Smooth muscle cell of the brain vasculature (primary cell): ENCODE measurements at regions not wholly inside any gene's neighbourhood (a gene's known extent, or its start where the extent isn't known, plus 50 kb on each side); places are given as distances from the start of the nearest gene placed in this dataset.
A peak's percentile ranks its signal among the peaks of the same experiment; 100 is the strongest.
"Not testable (repeated sequence)": the region's sequence is repeated elsewhere in the genome, so short reads cannot be mapped to it uniquely, and the experiment has no call there.

Experiments used
- DNase-seq: peaks from one replicate; pipeline ENCODE4 v3.0.0-alpha.2; 2012; ENCODE audit warnings: low read depth, low spot score

DNA sequence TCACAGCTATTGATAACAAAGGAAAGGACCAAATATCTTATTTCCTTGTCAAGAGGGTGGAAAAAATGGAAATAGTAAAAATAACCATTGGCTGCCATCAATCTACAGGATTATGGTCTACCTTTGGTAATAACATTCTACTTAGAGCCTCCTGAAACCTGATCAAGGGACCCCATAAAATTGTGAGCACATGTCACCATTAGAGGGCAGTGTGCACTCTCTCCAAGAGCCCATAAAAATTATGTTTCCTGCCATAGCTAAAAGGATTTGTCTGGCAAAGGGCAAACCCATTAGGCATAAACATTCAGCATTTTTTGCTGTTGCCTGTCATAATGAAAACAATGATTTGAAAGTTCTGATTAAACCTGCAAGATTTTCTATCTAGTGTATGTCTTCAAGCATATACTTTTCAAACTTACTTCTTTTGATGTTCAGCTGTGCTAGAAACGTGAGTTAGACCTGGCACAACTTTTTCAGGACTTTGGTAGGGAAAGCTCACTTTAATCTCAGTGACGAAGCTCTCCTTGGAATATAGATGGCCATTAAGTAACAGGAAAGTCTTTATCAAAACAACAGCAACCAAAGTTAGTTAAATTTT is 120.7 kb upstream of the ZFP64 start:
- peak; percentile 15 for DNase-seq

DNA sequence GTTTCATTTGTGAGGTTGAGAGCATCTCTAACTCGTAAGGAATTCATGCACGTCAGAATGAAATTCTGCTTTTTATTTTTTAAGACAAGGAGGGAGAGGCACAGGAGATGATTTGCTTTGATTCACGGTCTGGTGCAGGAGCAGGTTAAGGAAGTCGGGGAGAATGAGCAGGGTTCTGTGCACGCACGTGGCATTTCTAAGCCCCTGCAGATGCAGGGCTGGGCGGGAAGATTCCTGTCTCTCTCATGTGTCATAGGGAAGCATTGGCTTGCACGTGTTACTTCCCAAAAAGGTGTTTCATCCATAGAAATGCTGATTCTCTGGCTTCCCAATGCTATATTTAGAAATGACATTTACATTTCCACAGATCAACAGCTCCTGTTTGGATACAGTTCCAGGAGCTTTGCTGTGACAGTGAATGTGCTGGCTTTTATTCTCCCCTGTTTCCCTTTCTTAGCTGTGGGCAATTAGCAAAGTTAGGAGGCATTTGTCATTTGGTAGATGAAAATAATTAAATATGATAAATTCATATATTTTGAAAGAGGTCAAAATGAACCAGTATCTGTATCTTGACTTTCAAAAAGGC is 119.7 kb upstream of the ZFP64 start:
- DNase-seq = no peak

DNA sequence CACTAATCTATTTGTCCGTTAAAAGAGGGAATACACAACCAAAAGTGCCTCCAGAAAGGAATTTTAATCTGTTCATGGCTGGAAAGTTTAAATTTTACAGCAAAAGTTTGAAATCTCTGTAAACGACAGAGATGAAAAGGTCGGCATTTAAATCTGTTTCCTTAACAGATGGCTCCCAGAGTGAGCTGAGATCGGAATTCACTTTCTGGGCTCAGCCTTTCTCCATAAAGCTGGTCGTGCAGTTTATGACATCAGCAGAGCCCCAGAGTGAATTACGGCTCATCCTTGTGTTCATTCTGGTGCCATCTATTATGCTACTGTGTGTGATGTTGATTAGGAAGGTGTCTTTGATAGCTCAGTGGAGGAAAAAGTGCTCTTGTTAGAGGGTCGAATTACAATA is 117.6 kb upstream of the ZFP64 start:
- DNase-seq = no peak

DNA sequence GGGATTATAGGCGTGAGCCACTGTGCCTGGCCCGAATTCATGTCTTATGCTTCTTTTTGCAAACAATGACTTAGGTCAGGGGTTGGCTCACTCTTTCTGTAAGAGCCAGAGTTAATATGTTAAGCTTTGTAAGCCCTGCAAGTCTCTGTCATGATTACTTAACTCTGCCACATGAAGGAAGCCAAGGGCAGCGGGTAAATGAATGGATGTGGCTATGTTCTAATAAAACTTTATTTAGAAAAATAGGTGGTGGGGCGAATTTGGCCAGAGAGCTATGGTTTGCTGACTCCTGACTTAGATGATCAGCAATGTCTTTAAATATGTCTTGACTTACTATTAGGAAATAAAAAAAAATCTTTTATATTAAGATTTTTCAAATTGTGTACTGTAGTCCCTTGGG is 114.9 kb upstream of the ZFP64 start:
- no peak for DNase-seq

DNA sequence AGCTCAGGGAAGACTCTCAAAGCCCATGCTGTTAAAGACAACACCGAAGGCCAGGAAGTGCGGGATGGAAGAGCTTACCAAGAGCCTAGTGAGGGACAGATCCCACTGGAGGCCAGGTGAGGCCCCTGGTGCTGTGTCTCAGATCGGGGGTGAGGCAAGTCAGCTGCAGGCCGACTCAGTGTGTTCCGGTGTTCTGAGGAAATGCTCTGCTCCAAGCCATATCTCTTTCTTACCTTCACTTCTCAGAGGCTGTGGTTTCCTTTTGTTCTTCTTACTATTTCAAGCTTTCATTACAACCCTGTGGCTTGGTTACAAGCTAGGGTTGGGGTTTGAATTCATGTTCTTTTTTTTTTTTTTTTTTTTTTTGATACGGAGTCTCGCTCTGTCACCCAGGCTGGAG is 114.3 kb upstream of the ZFP64 start:
- DNase-seq = no peak

DNA sequence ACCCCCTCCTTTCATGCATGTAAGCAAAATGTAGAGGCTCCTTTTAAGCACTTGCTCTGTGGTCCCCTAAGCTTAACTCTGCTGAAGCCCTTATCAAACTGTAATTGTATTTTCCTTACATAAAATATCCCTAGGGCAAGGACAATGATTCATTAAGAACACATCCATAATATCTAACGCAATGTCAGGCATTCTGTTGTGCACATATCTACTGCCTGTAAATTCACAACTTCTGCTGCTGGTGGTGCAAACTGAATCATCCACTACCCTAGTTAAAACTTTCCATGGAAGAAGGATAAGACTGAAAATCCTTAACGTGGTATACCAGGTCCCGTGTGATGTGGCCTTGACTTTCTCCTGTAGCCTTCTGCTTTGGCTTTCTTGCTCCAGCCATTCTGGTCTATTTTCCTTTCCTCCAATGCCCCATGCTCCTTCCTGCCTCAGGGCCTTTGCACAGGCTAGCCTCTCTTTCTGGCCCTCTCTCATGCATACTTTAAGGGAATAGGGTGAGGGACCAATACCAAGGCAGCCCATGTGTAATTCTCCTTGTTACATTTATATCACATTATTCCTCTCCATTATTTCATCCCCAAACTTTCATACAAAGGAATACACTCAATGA is 113.6 kb upstream of the ZFP64 start:
- DNase-seq = no peak

DNA sequence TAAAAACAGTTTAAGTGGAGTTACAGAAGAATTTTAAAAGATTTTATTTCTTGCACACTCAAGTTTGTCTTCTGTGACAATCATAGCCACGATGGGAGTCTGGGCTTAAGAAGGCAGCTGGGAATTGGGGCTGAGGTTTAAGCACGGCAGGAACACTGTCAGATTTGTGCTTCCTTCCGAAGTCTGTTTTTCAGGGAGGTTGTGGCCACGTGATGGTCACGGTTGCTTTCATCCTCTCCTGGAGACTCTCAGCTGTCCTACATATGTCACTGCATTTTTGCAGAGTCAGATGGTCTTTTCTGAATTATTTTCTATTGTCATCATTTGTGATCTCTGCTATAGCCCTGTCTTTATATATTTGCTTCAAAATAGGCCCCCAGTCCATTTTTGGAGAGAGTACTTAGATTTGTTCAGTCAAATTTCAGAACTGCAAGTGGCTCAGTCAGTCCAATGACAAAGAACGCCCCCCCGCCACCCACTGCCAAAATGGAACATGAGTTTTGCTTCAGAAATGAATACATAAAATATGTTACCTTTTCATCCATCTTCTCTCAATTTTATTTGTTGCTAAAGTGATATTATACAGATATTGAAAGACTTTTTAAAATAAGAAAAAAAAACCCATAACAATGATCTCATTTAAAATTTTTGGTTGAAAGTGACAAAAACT is 111.8 kb upstream of the ZFP64 start:
- DNase-seq = no peak

DNA sequence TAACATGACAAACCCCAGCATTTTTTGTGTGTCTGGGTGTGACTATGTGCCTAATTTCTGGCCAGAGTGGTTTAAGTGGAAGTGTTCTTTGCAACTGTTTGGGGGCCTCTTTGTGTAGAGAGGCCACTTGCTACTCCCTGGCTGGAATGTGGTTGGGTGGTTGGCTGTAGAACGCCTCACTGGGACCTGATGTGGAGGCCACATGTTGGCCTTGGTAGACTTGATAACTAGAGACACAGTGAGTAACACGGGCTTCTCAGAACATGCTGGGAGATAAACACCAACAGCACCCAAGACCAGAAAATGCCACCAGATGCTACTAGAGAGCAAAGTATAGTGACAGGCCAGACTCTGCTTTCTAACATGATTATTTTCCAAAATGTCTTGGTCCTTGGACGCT is 111.2 kb upstream of the ZFP64 start:
- DNase-seq = no peak

DNA sequence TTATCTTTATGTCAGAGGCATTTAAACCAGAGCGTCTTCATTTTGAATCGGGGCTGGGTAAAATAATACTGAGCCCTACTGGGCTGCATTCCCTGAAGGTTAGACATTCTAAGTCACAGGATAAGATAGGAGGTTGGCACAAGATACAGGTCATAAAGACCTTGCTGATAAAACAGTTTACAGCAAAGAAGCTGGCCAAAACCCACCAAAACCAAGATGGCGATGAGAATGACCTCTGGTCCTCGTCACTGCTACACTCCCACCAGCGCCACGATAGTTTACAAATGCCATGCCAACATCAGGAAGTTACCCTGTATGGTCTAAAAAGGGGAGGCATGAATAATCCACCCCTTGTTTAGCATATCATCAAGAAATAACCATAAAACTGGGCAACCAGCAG is 110.5 kb upstream of the ZFP64 start:
- not testable (repeated sequence) for DNase-seq

DNA sequence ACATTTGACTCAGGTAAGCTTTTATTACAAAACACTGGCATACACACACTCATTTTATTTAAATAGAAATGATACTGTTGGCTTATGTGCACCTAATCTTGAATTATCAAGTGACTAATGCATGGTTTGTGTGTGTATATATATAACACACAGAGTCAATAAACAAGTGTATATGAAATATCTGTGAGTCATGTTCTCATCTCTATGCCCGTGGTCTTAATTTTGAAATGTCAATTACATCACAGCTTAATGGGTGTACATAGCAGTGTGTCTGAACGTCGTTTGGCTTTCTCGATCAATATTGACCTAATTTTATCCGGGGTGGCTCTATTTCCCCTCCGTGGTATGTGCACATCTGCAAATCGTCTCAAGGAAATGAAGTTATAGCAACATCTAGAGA is 104.0 kb upstream of the ZFP64 start:
- DNase-seq = no peak

DNA sequence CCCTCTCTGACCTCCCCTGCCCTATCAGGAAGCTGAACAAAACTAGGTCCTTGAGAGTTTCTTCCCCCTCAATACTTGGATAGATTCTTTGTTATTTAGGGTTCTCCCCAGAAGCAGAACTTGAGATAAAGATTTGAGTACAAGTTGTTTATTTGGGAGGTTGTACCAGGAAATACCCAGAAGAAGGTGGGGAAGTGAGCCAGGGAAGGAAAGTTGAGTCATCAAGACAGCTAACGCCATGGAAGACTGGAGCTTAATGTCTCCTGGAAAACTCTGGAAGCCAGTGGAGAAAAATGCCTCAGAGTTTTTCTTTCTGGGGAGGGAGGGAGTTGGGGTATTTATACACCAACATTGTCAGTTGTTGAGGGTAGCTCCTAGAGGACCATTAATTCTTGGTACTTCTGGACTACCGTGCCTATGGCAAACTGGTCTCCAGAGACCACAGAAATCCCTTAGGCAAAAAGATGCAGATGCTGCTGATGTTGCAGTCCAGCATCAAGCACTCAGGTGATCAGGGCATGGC is 102.6 kb upstream of the ZFP64 start:
- DNase-seq = no peak

DNA sequence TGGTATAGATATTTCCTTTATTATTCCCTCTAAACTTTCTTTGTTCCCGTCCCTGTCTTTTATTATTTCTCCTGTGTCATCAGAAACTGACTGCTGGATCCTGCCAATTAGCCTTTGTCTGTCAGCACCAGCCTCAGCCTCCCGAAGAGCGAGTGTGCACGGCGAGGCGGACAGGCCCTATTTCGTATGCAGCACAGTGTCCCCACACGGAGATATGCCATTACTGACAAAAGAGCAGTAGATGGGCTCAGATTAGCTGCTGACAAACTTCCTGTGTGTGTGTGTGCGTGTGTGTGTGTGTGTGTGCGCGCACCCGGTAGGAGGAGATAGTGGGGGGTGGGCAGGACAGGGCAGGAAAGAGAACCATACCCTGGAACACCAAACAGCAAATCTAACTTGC is 99.5 kb upstream of the ZFP64 start:
- DNase-seq = no peak

DNA sequence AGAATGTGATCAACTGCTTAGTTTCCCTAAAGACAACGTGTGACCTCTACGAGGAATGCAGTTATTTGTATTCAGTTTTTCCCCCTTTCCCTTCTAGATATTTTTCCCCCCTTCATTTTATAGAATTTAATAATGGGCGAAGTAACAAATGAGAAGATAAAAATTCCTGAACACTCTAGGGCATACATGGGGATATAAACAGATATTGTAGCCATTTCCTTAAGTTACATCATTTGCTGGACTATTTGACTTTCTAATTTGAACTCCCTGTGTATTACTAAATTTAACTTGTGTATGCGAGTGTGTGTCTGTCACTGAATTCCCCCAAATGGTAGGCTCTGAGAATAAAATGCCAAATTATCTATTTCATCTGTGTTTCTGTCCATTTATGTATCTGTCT is 99.0 kb upstream of the ZFP64 start:
- no peak for DNase-seq

DNA sequence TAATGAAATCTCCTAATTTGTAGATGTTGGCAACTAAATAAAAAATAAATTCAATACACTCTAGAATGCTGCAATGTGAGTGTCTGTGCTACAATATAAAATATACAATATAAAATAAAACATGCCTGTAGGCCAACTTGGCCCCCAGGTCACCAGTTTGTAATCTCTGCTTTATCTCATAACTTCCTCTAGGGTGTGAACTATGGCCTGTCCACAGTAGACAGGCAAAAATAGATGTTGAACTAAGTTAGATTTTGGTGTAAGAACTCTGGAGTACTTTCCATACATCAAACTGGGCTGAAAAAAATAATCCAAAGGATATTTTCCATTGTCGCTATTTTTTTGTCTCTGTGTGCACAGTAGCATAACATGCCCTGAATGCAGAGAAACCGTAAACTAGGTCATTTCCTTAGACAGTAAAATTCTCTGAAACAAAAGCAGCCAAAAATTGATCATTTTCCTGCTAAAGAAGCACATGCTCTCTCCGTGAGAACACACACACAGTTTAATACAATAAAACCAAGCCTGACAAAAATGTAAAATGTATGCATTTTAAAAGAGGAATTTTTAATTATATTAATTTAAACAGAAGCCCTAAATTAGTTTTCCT is 98.5 kb upstream of the ZFP64 start:
- no peak for DNase-seq

DNA sequence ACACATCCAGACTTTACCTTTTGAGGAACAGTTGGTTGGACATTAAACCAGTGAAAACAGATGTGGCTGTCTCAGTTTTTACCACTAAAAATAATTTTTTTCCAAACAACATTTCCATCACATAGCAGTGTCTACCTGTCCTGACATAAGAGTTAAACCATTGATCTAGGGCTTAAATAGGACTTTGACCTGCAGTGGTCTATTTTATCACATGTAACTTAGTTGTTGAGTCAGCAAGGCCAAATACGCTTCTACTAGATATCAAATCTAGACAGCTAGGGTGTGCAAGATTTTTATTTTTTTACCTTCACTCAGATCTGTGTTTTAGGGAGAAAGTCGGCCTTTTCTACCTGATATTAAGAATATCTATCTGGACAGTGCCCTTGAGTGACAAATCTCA is 88.8 kb upstream of the ZFP64 start:
- no peak for DNase-seq

DNA sequence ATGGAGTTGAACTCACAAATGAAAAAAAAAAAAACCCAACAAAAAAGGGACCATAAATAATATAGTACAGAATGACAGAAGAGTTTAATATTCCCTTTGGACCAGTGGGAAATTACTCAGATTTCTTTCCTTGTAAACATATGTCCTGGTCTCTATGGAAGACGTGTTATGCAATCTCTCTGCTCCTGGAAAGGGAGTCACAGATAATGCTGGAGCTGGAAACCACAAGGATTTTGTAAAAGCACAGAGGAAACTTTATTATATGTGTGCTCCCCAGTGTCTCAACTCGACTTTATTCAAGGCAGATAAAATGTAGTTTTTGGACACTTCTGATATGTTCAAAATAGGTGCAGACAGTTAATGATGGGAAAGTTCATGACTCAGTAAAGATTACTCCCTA is 88.1 kb upstream of the ZFP64 start:
- no peak for DNase-seq

DNA sequence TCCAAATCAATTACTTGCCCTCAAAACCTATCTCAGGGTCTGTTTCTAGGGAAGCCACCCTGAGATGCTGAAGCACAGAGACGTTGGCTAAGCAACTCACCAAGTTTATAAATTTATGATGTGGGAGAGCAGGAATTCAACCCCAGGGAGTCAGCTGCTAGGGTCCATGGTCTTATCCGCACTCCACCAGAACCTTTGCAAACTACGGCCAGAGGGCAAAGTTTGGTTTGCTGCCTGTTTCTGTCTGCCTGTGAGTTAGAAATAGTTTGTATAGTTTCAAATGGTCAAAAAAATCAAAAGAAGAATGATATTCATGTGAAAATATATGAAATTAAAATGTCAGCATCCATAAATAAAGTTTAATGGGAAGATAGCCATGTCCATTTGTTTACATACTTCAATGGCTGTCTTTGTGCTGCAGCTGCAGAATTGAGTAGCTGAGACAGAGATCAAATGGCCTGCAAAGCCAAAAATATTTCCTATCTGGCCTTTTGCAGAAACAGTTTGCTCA is 83.7 kb upstream of the ZFP64 start:
- DNase-seq = no peak

DNA sequence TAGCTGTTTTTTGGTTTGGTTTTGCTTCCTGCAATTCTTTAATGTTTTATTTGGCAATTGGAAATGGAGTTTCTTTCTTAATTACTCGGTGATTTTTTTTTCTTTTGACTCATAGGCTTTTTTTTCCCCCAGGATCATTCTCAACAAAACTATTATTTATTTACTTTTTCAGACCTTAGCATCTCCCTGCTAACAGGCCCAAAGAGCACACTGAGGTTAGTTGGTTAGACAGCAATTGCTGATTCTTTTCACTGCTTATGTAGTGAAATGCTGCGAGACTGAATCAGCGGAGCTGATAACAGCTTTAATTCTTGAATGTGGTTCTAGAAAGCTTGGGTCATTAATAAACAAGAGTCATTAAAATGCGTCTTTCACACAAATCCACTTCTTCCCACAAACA is 79.1 kb upstream of the ZFP64 start:
- no peak for DNase-seq

DNA sequence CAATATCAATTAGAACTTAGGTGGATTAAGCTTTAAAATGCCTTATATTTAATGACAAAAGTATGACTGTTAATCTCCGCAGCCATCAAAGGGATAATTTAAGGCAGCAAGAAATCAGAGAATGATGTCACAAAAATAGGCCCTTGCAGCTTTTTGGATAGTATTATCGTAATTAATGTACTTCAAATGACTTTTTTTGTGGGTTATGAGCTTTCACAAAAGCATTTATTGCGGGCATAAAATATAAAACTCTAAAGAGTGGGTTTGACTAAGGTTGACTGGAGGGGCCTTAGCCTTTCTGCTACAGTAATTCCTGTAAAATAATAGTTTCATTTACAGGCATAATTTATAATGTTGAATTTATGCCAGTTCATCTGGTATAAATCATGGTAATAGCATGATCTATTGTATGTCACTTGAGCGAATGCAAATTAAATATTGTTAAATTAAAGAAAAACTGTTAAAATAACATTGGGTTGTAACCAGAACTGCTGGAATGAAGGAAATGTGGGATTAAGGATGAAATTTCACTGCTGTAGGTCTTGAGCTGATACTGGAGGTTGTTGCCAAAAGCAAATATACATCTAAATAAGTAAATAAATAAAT is 78.5 kb upstream of the ZFP64 start:
- no peak for DNase-seq

DNA sequence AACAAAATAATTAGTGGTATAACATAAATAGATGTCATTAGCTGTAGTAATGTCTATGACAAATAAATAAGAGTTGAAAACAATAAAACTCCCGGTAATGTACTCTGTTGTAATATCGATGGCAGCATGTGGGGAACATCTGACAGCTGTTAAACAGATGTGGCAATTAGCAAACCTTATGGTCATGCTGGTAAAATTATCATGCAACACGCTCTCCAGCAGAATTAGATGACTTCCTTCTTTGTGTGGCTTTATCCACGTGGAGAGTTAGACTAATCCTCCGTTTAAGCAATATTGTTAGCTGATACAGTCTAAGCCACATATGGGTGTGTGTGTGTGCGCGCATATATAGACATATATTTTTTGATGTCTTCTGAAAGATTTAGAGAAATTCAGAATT is 77.7 kb upstream of the ZFP64 start:
- DNase-seq = no peak

DNA sequence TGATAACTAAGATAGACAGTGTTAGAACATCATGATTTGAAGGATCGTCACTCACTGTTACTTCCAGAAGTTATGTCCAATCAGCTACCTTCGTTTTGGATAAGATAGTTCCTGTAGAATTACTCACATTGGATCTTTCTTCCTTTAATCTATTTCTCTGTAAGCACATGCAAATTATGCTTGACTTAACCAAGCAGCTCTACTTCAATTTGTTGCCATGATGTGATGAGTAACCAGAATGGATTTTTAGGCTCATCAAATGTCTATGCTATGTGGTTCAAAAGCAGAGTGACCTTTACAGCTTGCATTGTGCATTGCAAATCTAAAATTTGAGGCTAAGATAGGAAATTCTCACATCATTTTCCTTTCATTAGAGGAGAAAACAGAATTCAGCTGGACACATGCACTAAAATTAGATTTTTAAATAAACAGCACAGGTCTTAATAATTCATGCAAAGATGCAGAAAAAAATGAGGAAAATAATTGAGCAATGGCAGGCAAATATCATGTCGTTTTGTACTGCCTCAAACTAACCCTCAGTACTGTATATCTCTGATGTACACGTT is 76.7 kb upstream of the ZFP64 start:
- no peak for DNase-seq
